Panc1 (cell line): ENCODE measurements at regions not wholly inside any gene's neighbourhood (a gene's known extent, or its start where the extent isn't known, plus 50 kb on each side); places are given as distances from the start of the nearest gene placed in this dataset.

Source experiments
- ATAC-seq: fragments of 200-7000 bp; cut with Tn5 transposase; 2 replicates; pipeline ENCODE4 v1.9.1; 2020; ENCODE audit warnings: mild to moderate bottlenecking, moderate library complexity
- BruUV-seq: library from RNA; stranded (reverse); fragments of 400-500 nt; replicated peaks from 2 replicates; lab custom pipeline; 2021; lab: Mats Ljungman, UMichigan
- CTCF ChIA-PET: fragments of 300-600 bp; sonication (Branson Sonifier 250); formaldehyde crosslinking; loops from one replicate; lab custom pipeline; 2022; ENCODE audit warnings: antibody characterized with exemption; lab: Charles Lee
- POLR2A ChIA-PET: fragments of 300-600 bp; sonication (Branson Sonifier 250); formaldehyde crosslinking; loops from one replicate; lab custom pipeline; 2022; ENCODE audit warnings: antibody characterized with exemption; lab: Charles Lee
- DNase-seq: peaks from one replicate; pipeline ENCODE4 v3.0.0-alpha.2; 2010; ENCODE audit warnings: low read depth, low spot score
- H3K27ac ChIP-seq: 2 replicates; pipeline ENCODE4 v1.5.1; 2011; ENCODE audit warnings: mild to moderate bottlenecking, low read length, inconsistent platforms
- H3K27me3 ChIP-seq: fragments of 200-500 bp; sonication (Bioruptor generic); 2 replicates; pipeline ENCODE4 v1.6.0; 2014; ENCODE audit warnings: low read length, inconsistent platforms; ENCODE audit not compliant: control insufficient read depth, insufficient read depth
- H3K36me3 ChIP-seq: fragments of 200-500 bp; sonication (Bioruptor generic); 2 replicates; pipeline ENCODE4 v1.5.1; 2014; ENCODE audit warnings: inconsistent platforms, mild to moderate bottlenecking, low read length, moderate library complexity; ENCODE audit not compliant: control insufficient read depth, insufficient read depth
- H3K4me1 ChIP-seq: 2 replicates; pipeline ENCODE4 v1.5.1; 2011; ENCODE audit warnings: inconsistent platforms, mild to moderate bottlenecking, low read length, moderate library complexity; ENCODE audit not compliant: control insufficient read depth, insufficient read depth
- H3K4me3 ChIP-seq, 2 experiments: 2 replicates each; pipeline ENCODE4 v1.5.1; 2011 to 2012; ENCODE audit warnings: low read depth in 2 of 2, low read length in 2 of 2, mild to moderate bottlenecking in 2 of 2, inconsistent platforms in 1 of 2, moderate library complexity in 1 of 2
- H3K9me3 ChIP-seq: fragments of 200-500 bp; sonication (Bioruptor generic); 2 replicates; pipeline ENCODE4 v1.5.1; 2014; ENCODE audit warnings: low read depth, mild to moderate bottlenecking, inconsistent platforms, low read length, moderate library complexity; ENCODE audit not compliant: control insufficient read depth, insufficient read depth
- CTCF ChIP-seq: fragments of 450-650 bp; IDR thresholded peaks from 2 replicates; pipeline ENCODE4 v1.5.1; 2017; ENCODE audit warnings: mild to moderate bottlenecking
- POLR2AphosphoS5 ChIP-seq: IDR thresholded peaks from 2 replicates; pipeline ENCODE4 v1.6.1; 2012; ENCODE audit warnings: mild to moderate bottlenecking, low read depth, low read length, moderate library complexity
- SIN3A ChIP-seq: IDR thresholded peaks from 2 replicates; pipeline ENCODE4 v1.6.1; 2012; ENCODE audit warnings: low read depth, mild to moderate bottlenecking, low read length, moderate library complexity, borderline replicate concordance; ENCODE audit not compliant: insufficient read depth
- TCF7L2 ChIP-seq: IDR thresholded peaks from 2 replicates; pipeline ENCODE4 v1.6.1; 2011; ENCODE audit warnings: mild to moderate bottlenecking, low read depth, low read length, inconsistent platforms
- in situ Hi-C: cut with HindIII; loops from 2 replicates; pipeline ENCODE4 v1.10.0; 2016; ENCODE audit warnings: low sequenced_read_pairs, low pct_unique_long_range_greater_than_20kb
- intact Hi-C: fragments of 100-400 bp; cut with micrococcal nuclease; formaldehyde crosslinking; loops from one replicate; pipeline ENCODE4 v1.10.0; 2022; ENCODE audit not compliant: unreplicated experiment
- TF ChIP-seq, protein P1 (sequence below), 2 experiments: IDR thresholded peaks; 2 replicates each; pipeline ENCODE4 v1.6.1; 2011 to 2012; ENCODE audit warnings: low read depth in 2 of 2, control low read depth in 1 of 2, low read length in 1 of 2, mild to moderate bottlenecking in 1 of 2, moderate library complexity in 1 of 2; ENCODE audit not compliant: insufficient read depth in 1 of 2

- TF ChIP-seq SIN3A (no peak), POLR2AphosphoS5 (no peak), CTCF (no peak), TCF7L2 (no peak)
- TF ChIP-seq, protein P1, sequence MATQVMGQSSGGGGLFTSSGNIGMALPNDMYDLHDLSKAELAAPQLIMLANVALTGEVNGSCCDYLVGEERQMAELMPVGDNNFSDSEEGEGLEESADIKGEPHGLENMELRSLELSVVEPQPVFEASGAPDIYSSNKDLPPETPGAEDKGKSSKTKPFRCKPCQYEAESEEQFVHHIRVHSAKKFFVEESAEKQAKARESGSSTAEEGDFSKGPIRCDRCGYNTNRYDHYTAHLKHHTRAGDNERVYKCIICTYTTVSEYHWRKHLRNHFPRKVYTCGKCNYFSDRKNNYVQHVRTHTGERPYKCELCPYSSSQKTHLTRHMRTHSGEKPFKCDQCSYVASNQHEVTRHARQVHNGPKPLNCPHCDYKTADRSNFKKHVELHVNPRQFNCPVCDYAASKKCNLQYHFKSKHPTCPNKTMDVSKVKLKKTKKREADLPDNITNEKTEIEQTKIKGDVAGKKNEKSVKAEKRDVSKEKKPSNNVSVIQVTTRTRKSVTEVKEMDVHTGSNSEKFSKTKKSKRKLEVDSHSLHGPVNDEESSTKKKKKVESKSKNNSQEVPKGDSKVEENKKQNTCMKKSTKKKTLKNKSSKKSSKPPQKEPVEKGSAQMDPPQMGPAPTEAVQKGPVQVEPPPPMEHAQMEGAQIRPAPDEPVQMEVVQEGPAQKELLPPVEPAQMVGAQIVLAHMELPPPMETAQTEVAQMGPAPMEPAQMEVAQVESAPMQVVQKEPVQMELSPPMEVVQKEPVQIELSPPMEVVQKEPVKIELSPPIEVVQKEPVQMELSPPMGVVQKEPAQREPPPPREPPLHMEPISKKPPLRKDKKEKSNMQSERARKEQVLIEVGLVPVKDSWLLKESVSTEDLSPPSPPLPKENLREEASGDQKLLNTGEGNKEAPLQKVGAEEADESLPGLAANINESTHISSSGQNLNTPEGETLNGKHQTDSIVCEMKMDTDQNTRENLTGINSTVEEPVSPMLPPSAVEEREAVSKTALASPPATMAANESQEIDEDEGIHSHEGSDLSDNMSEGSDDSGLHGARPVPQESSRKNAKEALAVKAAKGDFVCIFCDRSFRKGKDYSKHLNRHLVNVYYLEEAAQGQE (IDR thresholded peaks at IDR 0.05; ENCODE audit: insufficient read depth in 1 of 2, low read depth in 2 of 2, low read length in 1 of 2) = no peak
- H3K27ac ChIP-seq = no peak overlapping the region
- no peak for ATAC-seq
- H3K27me3 ChIP-seq = peaks cover 3% of the 10 kb centered on the region; the same call in 1 of the 2 replicates
- ChIA-PET POLR2A (no interaction called here), CTCF (interaction anchor here (0.7 kb wide), 1 partner anchor 229 kb away, joined by 4 read pairs; no protein-coding TSS in a partner anchor)
- no peaks in the 10 kb centered on the region for H3K4me1 ChIP-seq
- no TSS peak for BruUV-seq
- DNase-seq = no peak
- intact Hi-C loops (no loop called here), in situ Hi-C loops (no loop called here)
- H3K4me3 ChIP-seq = no peak overlapping the region
- H3K36me3 ChIP-seq = no peaks in the 10 kb centered on the region
- H3K9me3 ChIP-seq = no peaks in the 10 kb centered on the region
Observed at GRCh38 chr1:5500541-5500940, 491.7 kb downstream of the NPHP4 start.

DNA sequence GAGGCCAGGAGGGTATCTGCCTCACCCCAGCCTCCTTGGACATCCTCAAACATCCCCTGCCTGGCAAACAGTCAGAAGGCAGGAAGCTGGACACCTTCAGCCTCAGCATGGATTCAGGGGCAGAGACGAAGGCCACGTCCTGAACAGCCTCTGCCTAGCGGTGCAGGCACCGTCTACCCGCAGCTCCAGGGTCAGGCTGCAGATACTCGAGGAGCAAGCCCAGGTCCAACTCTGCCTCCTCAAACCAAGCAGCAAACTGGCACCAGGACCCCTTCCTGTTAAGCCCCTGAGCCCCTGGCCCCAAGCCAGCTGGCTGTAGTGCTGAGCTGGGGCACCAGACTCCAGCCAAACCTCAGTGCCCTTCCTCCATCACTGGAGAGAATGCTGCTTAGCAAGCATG is 494.7 kb downstream of the NPHP4 start:
- Histone ChIP-seq H3K4me3 (no peak overlapping the region), H3K4me1 (no peaks in the 10 kb centered on the region), H3K36me3 (no peaks in the 10 kb centered on the region), H3K27ac (no peak overlapping the region), H3K9me3 (no peaks in the 10 kb centered on the region), H3K27me3 (peaks cover 3% of the 10 kb centered on the region; the same call in 1 of the 2 replicates)
- in situ Hi-C loops (no loop called here), intact Hi-C loops (no loop called here)
- ATAC-seq = no peak
- ChIA-PET POLR2A (no interaction called here), CTCF (no interaction called here)
- no peak for TF ChIP-seq SIN3A
- TF ChIP-seq, protein P1 (IDR thresholded peaks at IDR 0.05; ENCODE audit: insufficient read depth in 1 of 2, low read depth in 2 of 2, low read length in 1 of 2) = no peak
- TF ChIP-seq TCF7L2 = no peak
- TF ChIP-seq CTCF = no peak
- TF ChIP-seq POLR2AphosphoS5 = no peak
- DNase-seq = no peak
- BruUV-seq = no TSS peak
